H9 (cell line): ENCODE measurements at regions not wholly inside any gene's neighbourhood (a gene's known extent, or its start where the extent isn't known, plus 50 kb on each side); places are given as distances from the start of the nearest gene placed in this dataset.

Experiments
- DNase-seq: peaks from one replicate; pipeline ENCODE4 v3.0.0-alpha.2; 2017
- H2AFZ ChIP-seq: one replicate; pipeline ENCODE4 v1.6.1; 2013; ENCODE audit warnings: mild to moderate bottlenecking, low read length, control low read depth, moderate library complexity
- H2AK5ac ChIP-seq: 2 replicates; pipeline ENCODE4 v1.6.1; 2013; ENCODE audit warnings: low read length, control low read depth, mixed read lengths; ENCODE audit not compliant: insufficient read length
- H2BK120ac ChIP-seq: one replicate; pipeline ENCODE4 v1.6.1; 2013; ENCODE audit warnings: low read depth, mild to moderate bottlenecking, low read length, control low read depth, inconsistent platforms; ENCODE audit not compliant: poor library complexity, severe bottlenecking
- H2BK12ac ChIP-seq: 2 replicates; pipeline ENCODE4 v1.6.1; 2013; ENCODE audit warnings: low read length, control low read depth, mixed read lengths, low read depth; ENCODE audit not compliant: insufficient read length
- H2BK15ac ChIP-seq: 2 replicates; pipeline ENCODE4 v1.6.1; 2013; ENCODE audit warnings: low read depth, low read length, control low read depth
- H2BK20ac ChIP-seq: one replicate; pipeline ENCODE4 v1.6.1; 2013; ENCODE audit warnings: low read depth, mild to moderate bottlenecking, low read length, control low read depth, inconsistent platforms; ENCODE audit not compliant: poor library complexity, severe bottlenecking
- H2BK5ac ChIP-seq: 2 replicates; pipeline ENCODE4 v1.6.1; 2013; ENCODE audit warnings: low read length, control low read depth, mixed read lengths; ENCODE audit not compliant: insufficient read length
- H3K14ac ChIP-seq: 2 replicates; pipeline ENCODE4 v1.6.1; 2013; ENCODE audit warnings: low read length, control low read depth; ENCODE audit not compliant: insufficient read depth
- H3K18ac ChIP-seq: 2 replicates; pipeline ENCODE4 v1.6.1; 2013; ENCODE audit warnings: low read depth, mild to moderate bottlenecking, mixed read lengths, low read length, control low read depth; ENCODE audit not compliant: insufficient read length
- H3K23ac ChIP-seq: 2 replicates; pipeline ENCODE4 v1.6.1; 2013; ENCODE audit warnings: low read length, control low read depth, mixed read lengths, low read depth; ENCODE audit not compliant: insufficient read length
- H3K23me2 ChIP-seq: 2 replicates; pipeline ENCODE4 v1.6.1; 2013; ENCODE audit warnings: low read depth, mild to moderate bottlenecking, mixed read lengths, low read length, control low read depth; ENCODE audit not compliant: insufficient read length, poor library complexity, severe bottlenecking
- H3K27ac ChIP-seq: 2 replicates; pipeline ENCODE4 v1.5.1; 2013; ENCODE audit warnings: low read length, control low read depth, mixed read lengths, low read depth; ENCODE audit not compliant: insufficient read length
- H3K27me3 ChIP-seq: 2 replicates; pipeline ENCODE4 v1.6.1; 2013; ENCODE audit warnings: low read length, control low read depth, inconsistent platforms; ENCODE audit not compliant: insufficient read depth
- H3K4ac ChIP-seq: 2 replicates; pipeline ENCODE4 v1.6.1; 2013; ENCODE audit warnings: low read depth, mild to moderate bottlenecking, control low read depth, inconsistent platforms, low read length, moderate library complexity
- H3K4me1 ChIP-seq: 2 replicates; pipeline ENCODE4 v1.6.1; 2013; ENCODE audit warnings: low read length, control low read depth, inconsistent platforms; ENCODE audit not compliant: insufficient read depth
- H3K4me2 ChIP-seq: 2 replicates; pipeline ENCODE4 v1.6.1; 2013; ENCODE audit warnings: low read length, control low read depth, mixed read lengths; ENCODE audit not compliant: insufficient read length, insufficient read depth
- H3K56ac ChIP-seq: 2 replicates; pipeline ENCODE4 v1.6.1; 2013; ENCODE audit warnings: low read depth, mild to moderate bottlenecking, mixed read lengths, low read length, control low read depth; ENCODE audit not compliant: insufficient read length
- H3K79me1 ChIP-seq: 2 replicates; pipeline ENCODE4 v1.6.1; 2013; ENCODE audit warnings: low read depth, mild to moderate bottlenecking, moderate library complexity, low read length, control low read depth, inconsistent platforms; ENCODE audit not compliant: insufficient read depth, poor library complexity, severe bottlenecking
- H3K79me2 ChIP-seq: 2 replicates; pipeline ENCODE4 v1.6.1; 2013; ENCODE audit warnings: low read length, control low read depth, inconsistent platforms; ENCODE audit not compliant: insufficient read depth
- H3K9ac ChIP-seq: 2 replicates; pipeline ENCODE4 v1.6.1; 2013; ENCODE audit warnings: low read length, control low read depth, mixed read lengths; ENCODE audit not compliant: insufficient read length; ENCODE audit errors: extremely low read depth
- H3K9me3 ChIP-seq: one replicate; pipeline ENCODE4 v1.6.1; 2013; ENCODE audit warnings: low read depth, low read length, inconsistent platforms; ENCODE audit not compliant: control insufficient read depth
- H3T11ph ChIP-seq: one replicate; pipeline ENCODE4 v1.6.1; 2013; ENCODE audit warnings: mild to moderate bottlenecking, low read length, control low read depth, inconsistent platforms
- H4K20me1 ChIP-seq: one replicate; pipeline ENCODE4 v1.6.1; 2013; ENCODE audit not compliant: control insufficient read depth, insufficient read length, insufficient read depth
- H4K5ac ChIP-seq: 2 replicates; pipeline ENCODE4 v1.6.1; 2013; ENCODE audit warnings: low read depth, mild to moderate bottlenecking, mixed read lengths, low read length, control low read depth; ENCODE audit not compliant: insufficient read length
- H4K8ac ChIP-seq: replicated peaks from 2 replicates; pipeline ENCODE4 v1.6.1; 2013; ENCODE audit warnings: low read length, control low read depth, mixed read lengths, low read depth; ENCODE audit not compliant: insufficient read length
- H4K91ac ChIP-seq: 2 replicates; pipeline ENCODE4 v1.6.1; 2013; ENCODE audit warnings: low read depth, mild to moderate bottlenecking, moderate library complexity, mixed read lengths, low read length, control low read depth; ENCODE audit not compliant: insufficient read length
- H3K27ac Mint-ChIP-seq, 3 experiments: 2 replicates in 2 of 3; 3 replicates in 1 of 3; pipeline ENCODE4 v1.8.0; 2020 to 2021; ENCODE audit warnings: mixed read lengths in 3 of 3, mild to moderate bottlenecking in 1 of 3, moderate library complexity in 1 of 3
- H3K27me3 Mint-ChIP-seq: 2 replicates; pipeline ENCODE4 v1.8.0; 2021; ENCODE audit warnings: low read depth, mild to moderate bottlenecking, moderate library complexity, mixed read lengths
- H3K36me3 Mint-ChIP-seq, 3 experiments: 2 replicates in 2 of 3; 3 replicates in 1 of 3; pipeline ENCODE4 v1.8.0; 2020 to 2021; ENCODE audit warnings: low read depth in 3 of 3, mixed read lengths in 3 of 3; ENCODE audit not compliant: insufficient read depth in 1 of 3
- H3K4me1 Mint-ChIP-seq, 2 experiments: 2 replicates each; pipeline ENCODE4 v1.8.0; 2020; ENCODE audit warnings: mixed read lengths in 2 of 2
- H3K4me3 Mint-ChIP-seq, 2 experiments: 2 replicates in 1 of 2; 3 replicates in 1 of 2; pipeline ENCODE4 v1.8.0; 2020 to 2021; ENCODE audit warnings: mild to moderate bottlenecking in 2 of 2, mixed read lengths in 2 of 2, moderate library complexity in 1 of 2
- H3K9me3 Mint-ChIP-seq, 2 experiments: 2 replicates in 1 of 2; 3 replicates in 1 of 2; pipeline ENCODE4 v1.8.0; 2020; ENCODE audit warnings: mild to moderate bottlenecking in 2 of 2, mixed read lengths in 2 of 2, moderate library complexity in 1 of 2
- CTCF ChIP-seq: fragments of 200-600 bp; sonication (generic); conservative IDR thresholded peaks from 3 replicates; pipeline ENCODE4 v1.8.0; 2021; ENCODE audit warnings: antibody characterized with exemption, mild to moderate bottlenecking
- WGBS: extraction: QIAGEN DNeasy Blood & Tissue Kit; methylation state at CpG from one replicate; pipeline ENCODE4 v1.1.7; 2013; ENCODE audit warnings: missing lambda C conversion rate, low lambda C conversion rate, mixed read lengths; ENCODE audit not compliant: insufficient read length; ENCODE audit errors: extremely low coverage; 5-methylcytosine and 5-hydroxymethylcytosine counted together

DNA sequence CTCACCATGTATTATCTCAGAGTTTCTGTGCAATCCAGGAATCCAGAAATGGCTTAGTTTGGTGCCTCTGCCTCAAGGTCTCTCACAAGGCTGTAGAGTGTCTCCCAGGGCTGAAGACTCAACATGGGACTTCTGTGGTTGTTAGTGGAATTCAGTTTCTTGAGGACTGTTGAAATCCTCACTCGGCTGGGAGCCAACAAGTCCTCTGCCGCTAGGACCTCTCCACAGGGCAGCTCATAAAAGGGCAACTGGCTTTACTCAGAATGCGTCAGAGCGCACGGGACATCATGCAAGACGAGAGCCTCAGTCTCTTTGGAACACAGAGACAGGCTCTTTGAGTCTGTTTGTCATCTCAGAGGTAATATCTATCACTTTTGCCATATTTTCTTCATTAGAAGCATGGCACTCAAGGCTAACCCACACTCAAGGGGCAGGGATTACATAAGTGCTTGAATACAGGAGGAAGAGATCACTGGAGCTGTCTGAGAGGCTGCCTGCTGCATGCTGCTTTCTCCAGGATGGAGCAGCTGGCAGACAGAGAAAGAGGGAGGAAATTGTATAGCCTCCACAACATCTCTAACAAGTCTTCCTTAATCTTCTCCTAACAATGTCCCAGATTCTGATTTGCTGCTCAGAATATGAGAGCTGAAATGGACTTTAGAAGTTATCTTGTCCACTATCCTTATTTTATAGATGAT is 97.5 kb upstream of the ASIC2 start:
- Mint-ChIP-seq H3K9me3 (no peaks in the 10 kb centered on the region), H3K27ac (no peak overlapping the region), H3K4me3 (no peak overlapping the region), H3K4me1 (peaks cover 0 to 5% of the 10 kb centered on the region in 2 experiments; a peak in 1 of 4 replicates), H3K36me3 (no peaks in the 10 kb centered on the region), H3K27me3 (peaks cover 16% of the 10 kb centered on the region)
- no peak overlapping the region for H3K9ac ChIP-seq
- H3K27ac ChIP-seq = no peak overlapping the region
- WGBS = no CpG with 5 or more reads among the region's 6 CpGs
- no peak overlapping the region for H4K91ac ChIP-seq
- no peak overlapping the region for H3K14ac ChIP-seq
- TF ChIP-seq CTCF = no peak
- no peak overlapping the region for H2BK20ac ChIP-seq
- H4K8ac ChIP-seq = no peak overlapping the region
- no peak overlapping the region for H2BK5ac ChIP-seq
- H3K4me2 ChIP-seq = no peak overlapping the region
- no peak overlapping the region for H3K4ac ChIP-seq
- no peaks in the 10 kb centered on the region for H3K79me1 ChIP-seq
- H3K23me2 ChIP-seq = no peaks in the 10 kb centered on the region
- no peak for DNase-seq
- no peak overlapping the region for H3K23ac ChIP-seq
- no peaks in the 10 kb centered on the region; the same call in 1 of the 2 replicates for H3K4me1 ChIP-seq
- H2AK5ac ChIP-seq = no peak overlapping the region
- no peak overlapping the region for H3K56ac ChIP-seq
- H3K27me3 ChIP-seq = no peaks in the 10 kb centered on the region; the same call in 1 of the 2 replicates
- no peak overlapping the region for H2BK15ac ChIP-seq
- H2BK120ac ChIP-seq = no peak overlapping the region
- no peaks in the 10 kb centered on the region for H4K20me1 ChIP-seq
- H3K79me2 ChIP-seq = no peaks in the 10 kb centered on the region
- H4K5ac ChIP-seq = no peak overlapping the region
- H3K9me3 ChIP-seq = no peaks in the 10 kb centered on the region
- H2AFZ ChIP-seq = no peak overlapping the region
- no peak overlapping the region for H2BK12ac ChIP-seq
- H3T11ph ChIP-seq = no peak overlapping the region
- no peak overlapping the region for H3K18ac ChIP-seq
